ENCODE measurements at regions not wholly inside any gene's neighbourhood (a gene's known extent, or its start where the extent isn't known, plus 50 kb on each side); places are given as distances from the start of the nearest gene placed in this dataset.
A peak's percentile ranks its signal among the peaks of the same experiment; 100 is the strongest.

- TF ChIP-seq CTCF (CRISPR knock-in tag; IDR thresholded peaks at IDR 0.05), result 0 out of 2 replicates have a peak, but pooled peaks have one; percentile 16
- peak; percentile 68 for TF ChIP-seq TBX2 (CRISPR knock-in tag; IDR thresholded peaks at IDR 0.05; ENCODE audit: borderline replicate concordance)
- peak; percentile 96 for TF ChIP-seq ATF2 (CRISPR knock-in tag; IDR thresholded peaks at IDR 0.05)
- peak; percentile 49; the same call in 1 of the 2 replicates for TF ChIP-seq TFDP2 (CRISPR knock-in tag; IDR thresholded peaks at IDR 0.05)
- no peak for TF ChIP-seq RBM22 (optimal IDR thresholded peaks at IDR 0.05; ENCODE audit: low read length)
- peak; percentile 65; the same call in 1 of the 2 replicates for TF ChIP-seq FOXP4 (CRISPR knock-in tag; IDR thresholded peaks at IDR 0.05)
- peak; percentile 68 for TF ChIP-seq HNRNPLL (IDR thresholded peaks at IDR 0.05; ENCODE audit: low read depth, low read length, poor library complexity, severe bottlenecking)
- TF ChIP-seq TFE3 (CRISPR knock-in tag; IDR thresholded peaks at IDR 0.05), result peak; percentile 74
- peak; percentile 70; the same call in 1 of the 2 replicates for TF ChIP-seq ZBTB20 (CRISPR knock-in tag; IDR thresholded peaks at IDR 0.05; ENCODE audit: borderline replicate concordance, low read depth)
- peak; percentile 72; the same call in 1 of the 2 replicates for TF ChIP-seq ZGPAT (CRISPR knock-in tag; IDR thresholded peaks at IDR 0.05)
- TF ChIP-seq ARNTL (CRISPR knock-in tag; IDR thresholded peaks at IDR 0.05), result peak; percentile 90; the same call in 1 of the 2 replicates
- TF ChIP-seq ERF (CRISPR knock-in tag; IDR thresholded peaks at IDR 0.05), result peak; percentile 68; the same call in 1 of the 2 replicates
- no peak for TF ChIP-seq SMARCC2 (IDR thresholded peaks at IDR 0.05)
These were observed 107.9 kb upstream of the LARP1 start (continued) for GRCh38 chr5:154647114-154647760.
